SK-N-MC (cell line): ENCODE measurements at regions not wholly inside any gene's neighbourhood (a gene's known extent, or its start where the extent isn't known, plus 50 kb on each side); places are given as distances from the start of the nearest gene placed in this dataset.

Source experiments
- EZH2 ChIP-seq: fragments of 200-600 bp; sonication (generic); IDR thresholded peaks from one replicate; pipeline ENCODE4 v1.6.1; 2017; ENCODE audit warnings: antibody characterized with exemption
- FOXP2 ChIP-seq: optimal IDR thresholded peaks from 2 replicates; pipeline ENCODE3; 2011; ENCODE audit warnings: mild to moderate bottlenecking, moderate library complexity; ENCODE audit not compliant: insufficient read depth; ENCODE audit errors: extremely low read length, control extremely low read depth

GRCh38 chr6:167493976-167494697 lies 169.3 kb downstream of the TTLL2 start:
- TF ChIP-seq EZH2 (no peak), FOXP2 (no peak)
